ENCODE measurements at regions not wholly inside any gene's neighbourhood (a gene's known extent, or its start where the extent isn't known, plus 50 kb on each side); places are given as distances from the start of the nearest gene placed in this dataset.

GRCh38 chr2:181152226-181152625, 171.8 kb downstream of the UBE2E3 start:
- DNase-seq = no peak

GRCh38 chr2:181152701-181153100, 172.3 kb downstream of the UBE2E3 start:
- DNase-seq = no peak

GRCh38 chr2:181153886-181154285, 173.5 kb downstream of the UBE2E3 start:
- DNase-seq = no peak

GRCh38 chr2:181157326-181157725, 176.9 kb downstream of the UBE2E3 start:
- no peak for DNase-seq

GRCh38 chr2:181158427-181158826, 178.0 kb downstream of the UBE2E3 start:
- no peak for DNase-seq

- DNase-seq = no peak
Measured at GRCh38 chr2:181161615-181162014, 181.2 kb downstream of the UBE2E3 start.

- DNase-seq = peak; percentile 61
Measured at GRCh38 chr2:181163139-181163538, 182.7 kb downstream of the UBE2E3 start.

- no peak for DNase-seq
Measured at GRCh38 chr2:181163691-181164090, 183.3 kb downstream of the UBE2E3 start.

- no peak for DNase-seq
Measured at GRCh38 chr2:181164699-181165098, 184.3 kb downstream of the UBE2E3 start.

GRCh38 chr2:181165199-181165868, 184.9 kb downstream of the UBE2E3 start:
- DNase-seq = peak; percentile 66

GRCh38 chr2:181169503-181169902, 189.1 kb downstream of the UBE2E3 start:
- no peak for DNase-seq

GRCh38 chr2:181170256-181170655, 189.9 kb downstream of the UBE2E3 start:
- DNase-seq = peak; percentile 24

GRCh38 chr2:181172676-181173075, 192.3 kb downstream of the UBE2E3 start:
- DNase-seq = no peak

- DNase-seq = no peak
Measured at GRCh38 chr2:181174611-181175580, 194.5 kb downstream of the UBE2E3 start.

- DNase-seq = no peak
Measured at GRCh38 chr2:181176540-181176939, 196.1 kb downstream of the UBE2E3 start.

- no peak for DNase-seq
Measured at GRCh38 chr2:181177376-181177775, 197.0 kb downstream of the UBE2E3 start.

- DNase-seq = no peak
Measured at GRCh38 chr2:181178130-181178529, 197.7 kb downstream of the UBE2E3 start.

GRCh38 chr2:181178823-181179412, 198.5 kb downstream of the UBE2E3 start:
- DNase-seq = peak; percentile 66

GRCh38 chr2:181183878-181184542, 203.6 kb downstream of the UBE2E3 start:
- DNase-seq = no peak

- DNase-seq = no peak
Measured at GRCh38 chr2:181185421-181185820, 205.0 kb downstream of the UBE2E3 start.

GRCh38 chr2:181185948-181186347, 205.5 kb downstream of the UBE2E3 start:
- DNase-seq = no peak

- no peak for DNase-seq
Measured at GRCh38 chr2:181188605-181189004, 208.2 kb downstream of the UBE2E3 start.

- DNase-seq = no peak
Measured at GRCh38 chr2:181189951-181190350, 209.5 kb downstream of the UBE2E3 start.
